COLO668 (cell line): ENCODE measurements at regions not wholly inside any gene's neighbourhood (a gene's known extent, or its start where the extent isn't known, plus 50 kb on each side); places are given as distances from the start of the nearest gene placed in this dataset.
"Not testable (repeated sequence)": the region's sequence is repeated elsewhere in the genome, so short reads cannot be mapped to it uniquely, and the experiment has no call there.

ENCODE experiments used
- DNase-seq: peaks from one replicate; lab custom pipeline; 2025; ENCODE audit not compliant: unreplicated experiment; lab: John Stamatoyannopoulos, UW

GRCh38 chr7:150189963-150190362, 133.2 kb upstream of the LRRC61 start:
- not testable (repeated sequence) for DNase-seq

- not testable (repeated sequence) for DNase-seq
Measured at GRCh38 chr7:150192541-150192940, 130.6 kb upstream of the LRRC61 start.

- not testable (repeated sequence) for DNase-seq
Measured at GRCh38 chr7:150193866-150194265, 129.3 kb upstream of the LRRC61 start.
